ENCODE measurements at regions not wholly inside any gene's neighbourhood (a gene's known extent, or its start where the extent isn't known, plus 50 kb on each side); places are given as distances from the start of the nearest gene placed in this dataset.

- DNase-seq, result no peak
- Histone ChIP-seq H3K27me3 (ENCODE audit: low read depth) (no peaks in the 10 kb centered on the region), H3K4me3 (no peak overlapping the region), H3K9me3 (replicated peaks) (no peaks in the 10 kb centered on the region), H3K27ac (replicated peaks) (no peak overlapping the region), H3K36me3 (no peaks in the 10 kb centered on the region), H3K4me1 (no peaks in the 10 kb centered on the region)
- intact Hi-C loops (cut with micrococcal nuclease), result no loop called here
- TF ChIP-seq, protein P1, sequence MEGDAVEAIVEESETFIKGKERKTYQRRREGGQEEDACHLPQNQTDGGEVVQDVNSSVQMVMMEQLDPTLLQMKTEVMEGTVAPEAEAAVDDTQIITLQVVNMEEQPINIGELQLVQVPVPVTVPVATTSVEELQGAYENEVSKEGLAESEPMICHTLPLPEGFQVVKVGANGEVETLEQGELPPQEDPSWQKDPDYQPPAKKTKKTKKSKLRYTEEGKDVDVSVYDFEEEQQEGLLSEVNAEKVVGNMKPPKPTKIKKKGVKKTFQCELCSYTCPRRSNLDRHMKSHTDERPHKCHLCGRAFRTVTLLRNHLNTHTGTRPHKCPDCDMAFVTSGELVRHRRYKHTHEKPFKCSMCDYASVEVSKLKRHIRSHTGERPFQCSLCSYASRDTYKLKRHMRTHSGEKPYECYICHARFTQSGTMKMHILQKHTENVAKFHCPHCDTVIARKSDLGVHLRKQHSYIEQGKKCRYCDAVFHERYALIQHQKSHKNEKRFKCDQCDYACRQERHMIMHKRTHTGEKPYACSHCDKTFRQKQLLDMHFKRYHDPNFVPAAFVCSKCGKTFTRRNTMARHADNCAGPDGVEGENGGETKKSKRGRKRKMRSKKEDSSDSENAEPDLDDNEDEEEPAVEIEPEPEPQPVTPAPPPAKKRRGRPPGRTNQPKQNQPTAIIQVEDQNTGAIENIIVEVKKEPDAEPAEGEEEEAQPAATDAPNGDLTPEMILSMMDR (IDR thresholded peaks at IDR 0.05; ENCODE audit: borderline replicate concordance), result no peak
Observed at GRCh38 chr4:91961504-91961903, 342.3 kb upstream of the GRID2 start.

DNA sequence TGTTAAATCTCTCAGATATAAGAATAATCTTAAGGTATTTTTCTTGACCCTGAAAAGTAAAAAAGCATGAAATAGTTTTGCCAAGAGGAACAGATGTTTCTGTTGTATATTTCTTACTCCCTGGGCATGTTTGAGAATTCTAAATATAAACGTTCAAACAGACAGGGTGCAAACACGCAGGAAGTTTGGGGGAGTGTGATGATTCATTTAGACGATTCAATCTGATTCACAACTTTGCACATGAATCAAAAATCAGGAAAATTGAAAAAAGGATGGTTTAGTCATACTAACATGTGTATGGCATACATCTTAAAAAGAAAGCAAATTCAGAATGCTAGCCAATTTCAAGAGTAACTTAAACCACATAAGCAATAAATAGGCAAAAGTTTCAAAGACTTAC lies 340.3 kb upstream of the GRID2 start:
- Histone ChIP-seq H3K27me3 (ENCODE audit: low read depth) (no peaks in the 10 kb centered on the region), H3K27ac (replicated peaks) (no peak overlapping the region), H3K4me3 (no peak overlapping the region), H3K36me3 (no peaks in the 10 kb centered on the region), H3K4me1 (no peaks in the 10 kb centered on the region), H3K9me3 (replicated peaks) (no peaks in the 10 kb centered on the region)
- TF ChIP-seq, protein P1 (IDR thresholded peaks at IDR 0.05; ENCODE audit: borderline replicate concordance), result no peak
- DNase-seq, result no peak
- intact Hi-C loops (cut with micrococcal nuclease), result no loop called here

DNA sequence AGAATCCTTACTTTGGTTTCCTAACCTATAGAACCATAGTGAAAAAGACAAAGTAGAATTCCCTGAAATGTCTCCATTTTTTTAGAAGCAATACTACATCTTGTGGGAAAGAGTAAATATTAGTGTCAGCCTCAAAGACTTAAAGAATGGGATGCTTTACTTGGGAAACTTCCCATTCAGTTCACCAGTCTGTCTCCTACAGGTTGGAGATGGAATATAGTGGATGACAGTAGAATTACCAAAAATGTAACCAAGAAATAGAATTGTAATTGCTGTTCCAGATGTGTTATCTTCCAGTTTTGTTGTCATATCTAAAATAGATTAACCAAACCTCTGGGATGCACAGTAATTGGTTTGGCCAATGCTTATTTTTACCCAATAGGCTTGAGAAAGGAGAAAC lies 338.6 kb upstream of the GRID2 start:
- TF ChIP-seq, protein P1 (IDR thresholded peaks at IDR 0.05; ENCODE audit: borderline replicate concordance), result no peak
- H3K36me3 ChIP-seq, result no peaks in the 10 kb centered on the region
- H3K9me3 ChIP-seq (replicated peaks), result no peaks in the 10 kb centered on the region
- H3K4me3 ChIP-seq, result no peak overlapping the region
- no peak overlapping the region for H3K27ac ChIP-seq (replicated peaks)
- no peaks in the 10 kb centered on the region for H3K4me1 ChIP-seq
- no peaks in the 10 kb centered on the region for H3K27me3 ChIP-seq (ENCODE audit: low read depth)
- DNase-seq, result no peak
- intact Hi-C loops (cut with micrococcal nuclease), result no loop called here

GRCh38 chr4:91973479-91974153 lies 330.1 kb upstream of the GRID2 start:
- intact Hi-C loops (cut with micrococcal nuclease), result no loop called here
- H3K36me3 ChIP-seq, result no peaks in the 10 kb centered on the region
- no peaks in the 10 kb centered on the region for H3K4me1 ChIP-seq
- TF ChIP-seq, protein P1 (IDR thresholded peaks at IDR 0.05; ENCODE audit: borderline replicate concordance), result no peak
- peaks cover 27% of the 10 kb centered on the region for H3K9me3 ChIP-seq (replicated peaks)
- no peak overlapping the region for H3K4me3 ChIP-seq
- no peak overlapping the region for H3K27ac ChIP-seq (replicated peaks)
- H3K27me3 ChIP-seq (ENCODE audit: low read depth), result no peaks in the 10 kb centered on the region
- DNase-seq, result no peak

DNA sequence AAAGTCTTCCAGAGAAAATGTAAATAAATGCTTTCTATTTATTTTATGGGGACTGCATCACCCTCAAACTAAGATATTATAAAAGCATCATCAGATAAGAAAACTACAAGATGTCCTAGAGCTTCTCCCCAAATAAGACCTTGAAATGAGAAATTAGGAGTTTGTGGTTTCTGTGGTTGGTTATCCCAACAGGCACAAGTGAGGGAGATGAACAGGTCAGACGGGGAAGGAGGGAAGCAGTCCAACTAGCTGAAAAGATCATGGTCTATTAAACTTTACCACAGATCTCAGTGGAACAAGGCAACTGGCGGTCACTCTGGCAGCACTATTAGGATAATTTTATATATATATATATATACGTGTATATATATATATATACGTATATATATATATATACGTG lies 319.3 kb upstream of the GRID2 start:
- intact Hi-C loops (cut with micrococcal nuclease), result no loop called here
- TF ChIP-seq, protein P1 (IDR thresholded peaks at IDR 0.05; ENCODE audit: borderline replicate concordance), result no peak
- Histone ChIP-seq H3K9me3 (replicated peaks) (no peaks in the 10 kb centered on the region), H3K4me1 (no peaks in the 10 kb centered on the region), H3K36me3 (no peaks in the 10 kb centered on the region), H3K27me3 (ENCODE audit: low read depth) (no peaks in the 10 kb centered on the region), H3K4me3 (no peak overlapping the region), H3K27ac (replicated peaks) (no peak overlapping the region)
- DNase-seq, result no peak

All from left ventricle myocardium inferior (tissue), 1 donor.